GM21528 (cell line): ENCODE measurements at regions not wholly inside any gene's neighbourhood (a gene's known extent, or its start where the extent isn't known, plus 50 kb on each side); places are given as distances from the start of the nearest gene placed in this dataset.

Experiments used
- ATAC-seq: cut with Tn5 transposase; IDR thresholded peaks from one replicate; pipeline ENCODE4 v1.9.1; 2021; ENCODE audit warnings: mild to moderate bottlenecking, moderate library complexity; ENCODE audit not compliant: unreplicated experiment, low FRiP score

DNA sequence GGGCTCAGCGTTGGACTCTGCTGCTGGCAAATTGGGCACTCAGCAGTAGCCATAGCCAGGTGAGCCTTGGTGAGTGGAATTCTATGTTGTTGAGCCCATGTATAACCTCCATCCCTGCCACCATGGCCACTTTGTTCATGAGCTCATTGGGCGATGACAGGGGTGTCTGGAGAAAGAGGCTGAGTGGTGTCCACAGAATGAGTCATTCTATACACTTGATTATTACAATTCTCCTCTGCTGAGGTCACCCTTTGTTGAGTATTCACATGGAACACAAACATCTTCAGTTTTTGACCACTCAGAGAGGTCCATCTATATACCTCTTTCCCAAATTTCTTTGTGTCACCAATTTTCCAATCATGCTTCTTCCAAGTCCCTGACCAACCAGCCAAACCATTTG lies 1341.7 kb downstream of the PCDH7 start:
- no peak for ATAC-seq

DNA sequence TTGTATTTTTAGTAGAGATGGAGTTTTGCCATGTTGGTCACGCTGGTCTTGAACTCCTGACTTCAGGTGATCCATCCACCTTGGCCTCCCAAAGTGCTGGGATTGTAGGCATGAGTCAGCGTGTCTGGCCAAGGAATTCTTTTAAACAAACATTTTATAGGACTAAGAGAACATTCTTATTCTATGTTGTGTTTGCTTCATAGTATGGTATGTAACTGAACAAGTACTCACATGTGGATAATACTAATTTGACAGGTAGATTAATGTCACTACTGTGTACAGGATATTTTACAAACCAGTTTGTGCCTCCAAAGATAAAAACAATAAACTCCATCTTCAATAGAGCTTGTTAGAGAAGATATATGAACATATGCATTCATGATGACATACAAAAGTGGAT lies 1353.4 kb downstream of the PCDH7 start:
- ATAC-seq: no peak

DNA sequence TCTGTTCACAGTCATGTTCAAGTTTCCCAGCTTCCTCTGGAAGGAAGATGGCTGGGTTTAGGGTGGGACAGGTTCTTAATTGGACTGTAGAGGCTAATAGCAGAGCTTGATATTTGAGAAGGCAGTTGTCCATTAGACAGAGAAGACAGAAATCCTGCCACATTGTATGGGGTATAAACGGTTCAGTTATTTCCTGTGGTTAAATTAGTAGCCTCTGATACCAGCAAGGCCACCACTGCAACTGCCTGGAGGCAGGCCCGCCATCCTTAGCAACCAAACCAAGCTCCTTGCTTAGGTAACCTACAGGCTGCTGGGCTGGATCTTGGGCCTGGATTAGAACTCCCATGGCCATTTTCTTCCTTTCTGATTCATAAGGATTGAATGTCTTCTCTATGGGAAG lies 1367.0 kb downstream of the PCDH7 start:
- ATAC-seq: no peak

DNA sequence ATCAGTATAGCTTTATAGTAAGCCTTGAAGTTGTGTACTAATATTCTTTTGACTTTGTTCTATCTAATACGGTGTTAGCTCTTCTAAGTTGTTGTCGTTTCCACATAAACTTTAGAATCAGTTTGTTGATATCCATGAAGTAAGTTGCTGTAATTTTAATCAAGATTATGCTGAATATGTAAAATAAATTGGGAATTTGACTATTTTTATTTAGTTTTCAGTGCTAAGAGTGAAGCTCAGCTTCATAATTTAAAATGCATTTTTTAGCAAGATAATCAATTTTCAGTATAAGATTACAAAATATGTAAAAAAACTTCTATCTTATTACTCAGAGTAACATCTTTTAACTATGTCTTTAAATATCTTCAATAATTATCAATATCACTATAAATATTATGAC lies 1374.8 kb downstream of the PCDH7 start:
- no peak for ATAC-seq

DNA sequence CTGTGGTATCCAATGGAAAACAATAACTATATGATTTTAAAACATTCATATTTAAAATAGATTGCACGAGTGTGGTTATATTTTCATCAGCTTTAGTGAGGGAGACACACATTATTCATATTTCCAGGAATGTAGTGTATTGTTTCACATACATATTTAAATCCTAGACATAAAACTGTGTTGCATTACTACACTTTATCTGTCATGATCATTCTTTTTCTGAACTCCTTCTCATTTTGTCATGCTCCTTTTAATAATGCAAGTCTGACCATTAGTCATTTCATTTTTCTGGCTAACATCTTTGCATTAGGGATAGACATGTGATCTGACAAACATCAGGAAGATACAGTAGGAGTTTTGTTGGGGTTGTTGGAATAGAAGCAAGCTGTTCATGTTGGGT lies 1382.7 kb downstream of the PCDH7 start:
- no peak for ATAC-seq

DNA sequence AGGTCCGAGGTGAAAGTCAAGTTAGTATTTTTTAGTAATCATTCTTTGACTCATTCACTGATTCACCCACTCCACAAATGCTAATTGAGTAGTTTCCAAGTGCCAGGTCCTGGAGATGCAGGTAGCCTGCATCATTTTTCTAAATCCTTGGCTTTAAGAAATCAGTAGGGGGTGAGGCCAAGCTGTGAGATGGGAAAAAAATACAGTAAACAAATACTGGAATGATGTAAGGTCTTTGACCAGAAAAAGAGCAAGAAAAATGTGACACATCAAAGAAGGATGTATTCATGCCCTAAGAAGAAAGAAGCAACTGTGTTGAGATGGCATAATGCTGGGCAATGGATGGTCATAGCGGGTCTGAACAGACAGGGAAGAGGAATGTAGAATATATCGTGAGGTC lies 1386.6 kb downstream of the PCDH7 start:
- ATAC-seq: no peak

DNA sequence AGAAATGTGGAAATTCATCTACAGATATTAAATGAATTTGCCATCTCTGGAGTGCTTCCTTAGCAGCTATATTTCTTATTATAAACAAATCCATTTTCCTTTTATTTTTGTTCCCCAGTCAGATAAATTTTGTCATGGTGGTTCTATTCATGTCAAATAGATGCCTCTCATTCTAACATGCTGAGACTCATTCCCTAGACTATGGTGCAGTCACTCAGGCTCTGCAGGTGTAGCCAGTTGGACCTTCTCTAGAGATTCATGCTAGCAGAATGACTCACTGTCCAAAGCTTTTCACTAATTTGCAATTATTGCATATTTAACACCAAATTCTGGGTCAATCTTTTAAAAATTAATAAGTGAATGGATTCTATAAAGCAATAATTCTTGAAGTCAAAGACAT lies 1392.7 kb downstream of the PCDH7 start:
- no peak for ATAC-seq

DNA sequence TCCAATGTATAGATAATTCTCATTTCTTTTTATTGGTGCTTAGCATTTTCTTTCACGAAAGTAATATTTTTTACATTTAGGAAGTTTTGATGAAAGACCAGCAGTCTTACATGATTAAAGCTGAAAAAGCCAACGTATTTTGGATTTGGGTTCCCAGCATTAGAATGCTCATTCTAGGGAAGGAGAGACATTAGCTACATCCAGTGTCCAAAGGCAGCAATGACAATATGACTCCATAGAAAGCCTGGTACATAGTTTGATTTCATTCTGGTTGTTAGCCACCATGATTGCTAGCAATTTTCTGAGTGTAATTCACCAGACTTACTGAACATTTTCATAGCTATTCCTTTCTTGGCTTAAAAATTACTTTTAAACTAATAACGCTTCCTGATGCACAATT lies 1397.5 kb downstream of the PCDH7 start:
- no peak for ATAC-seq

DNA sequence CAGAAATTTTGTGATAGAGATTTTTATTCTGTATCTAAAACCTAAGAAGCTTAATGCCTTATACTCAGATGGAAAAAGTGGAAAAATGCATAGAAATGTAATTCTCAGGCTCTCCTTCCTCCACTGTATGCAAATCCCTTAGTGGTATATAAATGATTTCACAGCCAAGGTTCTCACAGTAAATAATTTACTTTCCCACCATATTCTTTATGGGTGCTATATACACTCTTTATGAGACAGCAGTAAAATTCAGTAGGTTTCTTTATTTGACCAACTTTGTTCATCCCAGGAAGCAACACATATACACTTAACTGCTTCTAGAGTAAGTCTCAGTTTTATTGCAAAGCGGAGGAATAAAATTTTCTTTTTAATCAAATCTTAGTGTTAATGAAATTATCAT lies 1399.7 kb downstream of the PCDH7 start:
- no peak for ATAC-seq

DNA sequence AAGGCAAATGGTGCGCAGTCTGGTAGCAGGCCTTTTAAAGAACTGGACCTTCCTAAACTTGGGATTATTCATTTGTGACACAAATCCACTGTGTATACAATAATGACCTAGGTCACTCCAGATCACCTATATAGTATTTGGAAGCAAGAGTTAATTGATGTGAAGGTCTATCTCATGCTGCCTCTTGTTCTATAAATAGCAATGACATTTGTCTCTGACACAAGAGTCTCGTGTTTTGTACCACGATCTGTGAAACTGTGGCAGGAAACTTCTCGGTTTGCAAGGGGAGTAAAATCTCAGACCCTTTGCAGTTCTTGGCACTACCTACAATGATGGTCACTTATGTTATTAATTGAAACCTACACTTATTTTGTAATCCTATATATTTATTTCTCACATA lies 1408.4 kb downstream of the PCDH7 start:
- no peak for ATAC-seq

DNA sequence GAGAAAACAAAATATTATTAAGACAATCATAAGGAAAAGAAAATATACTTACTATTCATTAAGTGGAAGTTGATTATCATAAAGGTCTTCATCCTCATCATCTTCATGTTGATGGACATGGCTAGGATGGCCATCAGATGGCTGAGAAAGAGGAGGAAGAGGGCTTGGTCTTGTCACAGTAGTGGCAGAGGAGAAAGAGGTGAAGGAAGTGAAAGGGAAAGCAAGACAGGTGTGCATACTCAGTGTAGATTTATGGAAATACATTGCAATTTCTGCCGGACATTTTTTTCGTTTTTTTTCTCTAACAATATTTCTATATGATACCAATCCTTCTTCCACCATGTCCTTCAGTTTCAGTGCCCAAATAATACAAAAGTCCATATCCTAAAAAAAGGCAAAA lies 1409.8 kb downstream of the PCDH7 start:
- no peak for ATAC-seq

DNA sequence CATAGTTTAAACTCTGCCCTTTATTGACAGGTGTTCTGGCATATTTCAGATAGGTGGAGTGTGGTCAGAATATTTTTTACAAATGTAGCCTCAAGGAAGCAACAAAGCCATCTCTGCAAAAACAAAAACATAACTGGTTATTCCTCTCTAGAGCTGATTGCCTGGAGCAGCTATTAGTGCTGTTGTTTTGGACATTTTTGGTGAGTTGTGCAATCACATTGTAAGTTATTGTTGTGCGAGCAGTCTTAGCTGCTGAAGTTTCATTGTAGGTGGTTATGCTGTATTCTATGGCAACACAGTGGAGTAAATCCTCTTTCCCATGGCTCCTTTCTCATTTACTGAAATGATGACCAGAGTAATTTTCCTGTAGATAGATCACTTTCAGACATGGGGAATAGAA lies 1413.0 kb downstream of the PCDH7 start:
- no peak for ATAC-seq

DNA sequence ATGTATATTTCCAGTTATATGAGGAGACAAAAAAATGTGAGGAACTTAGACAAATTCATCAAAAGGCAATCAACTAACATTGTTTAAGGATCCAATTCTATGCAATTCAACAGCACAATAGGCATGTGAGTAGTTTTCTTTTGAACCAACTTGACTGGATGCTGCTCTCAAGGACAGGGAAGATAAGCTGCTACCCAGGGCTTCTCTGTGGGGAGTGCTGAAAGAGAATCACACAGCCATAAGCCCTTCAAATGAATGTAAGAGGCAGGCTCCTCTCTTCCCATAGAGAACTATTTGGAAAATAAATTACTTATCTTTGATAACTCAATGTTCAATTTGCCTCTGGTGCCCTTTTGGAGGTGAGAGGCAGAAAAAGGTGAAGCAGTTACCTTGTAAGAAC lies 1413.6 kb downstream of the PCDH7 start:
- ATAC-seq: no peak

DNA sequence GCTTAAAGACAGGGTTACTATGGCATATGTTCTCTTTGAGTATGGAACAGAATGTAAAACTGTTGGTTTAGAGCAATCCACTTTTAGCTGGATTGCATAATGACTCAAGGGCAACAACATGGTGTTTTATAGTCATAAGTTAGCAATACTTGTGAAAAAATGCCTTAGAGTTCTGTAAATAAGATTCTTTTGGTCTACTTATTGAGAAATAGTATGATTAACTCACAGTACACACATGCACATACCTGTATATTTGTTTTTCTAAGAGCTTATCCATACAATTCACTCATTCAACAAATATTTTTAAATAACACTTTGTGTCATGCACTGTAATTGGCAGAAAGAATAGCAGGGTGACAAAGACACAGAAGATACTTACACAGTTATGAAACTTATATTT lies 1415.5 kb downstream of the PCDH7 start:
- ATAC-seq: no peak

DNA sequence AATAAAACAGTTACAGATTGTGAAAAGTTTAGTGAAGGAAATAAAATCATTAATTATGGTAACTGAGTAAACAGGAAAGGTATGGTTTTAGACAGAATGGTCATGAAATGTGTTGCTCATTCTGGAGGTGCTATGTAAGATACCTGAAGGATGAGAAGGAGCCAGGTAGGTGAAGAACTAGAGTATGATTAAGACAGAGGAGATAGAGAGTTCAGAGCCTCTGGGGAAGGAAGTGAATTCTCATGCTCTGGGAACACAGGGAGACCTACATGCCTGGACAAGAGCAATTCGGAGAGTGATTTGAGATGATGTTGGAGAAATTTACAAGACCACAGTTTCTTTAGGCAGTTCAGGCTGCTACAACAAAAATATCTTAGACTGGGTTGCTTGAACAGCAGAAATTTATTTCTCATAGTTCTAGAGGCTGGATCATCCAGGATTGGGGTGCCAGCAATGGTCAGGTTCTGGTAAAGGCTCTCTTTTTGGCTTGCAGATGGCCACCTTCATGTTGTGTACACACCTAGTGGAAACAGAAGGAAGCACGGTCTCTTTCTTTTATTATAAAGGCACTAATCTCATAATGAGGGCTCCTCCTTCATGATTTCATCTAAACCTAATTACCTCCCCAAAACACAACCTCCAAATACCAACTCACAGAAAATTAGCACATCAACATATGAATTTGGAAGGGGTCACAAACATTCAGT lies 1416.1 kb downstream of the PCDH7 start:
- no peak for ATAC-seq

DNA sequence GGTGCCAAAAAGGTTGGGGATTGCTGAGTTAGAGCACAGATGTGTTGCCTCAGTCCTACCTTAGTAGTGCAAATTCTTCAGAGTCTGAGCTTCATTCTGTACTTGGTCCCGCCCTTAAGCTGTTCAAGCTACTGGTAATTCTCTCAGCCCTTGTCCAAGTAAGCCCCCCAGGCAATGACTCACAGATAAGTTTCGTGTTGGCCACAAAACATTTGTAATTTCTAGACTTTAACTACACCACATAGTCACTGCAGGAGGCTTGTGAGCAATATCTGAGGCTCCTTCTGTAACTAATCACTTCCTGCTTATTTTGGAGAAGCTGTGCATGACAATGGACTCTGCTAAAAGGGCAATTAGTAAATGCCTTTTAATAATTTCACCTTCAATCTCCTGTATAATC lies 1420.5 kb downstream of the PCDH7 start:
- ATAC-seq: no peak

DNA sequence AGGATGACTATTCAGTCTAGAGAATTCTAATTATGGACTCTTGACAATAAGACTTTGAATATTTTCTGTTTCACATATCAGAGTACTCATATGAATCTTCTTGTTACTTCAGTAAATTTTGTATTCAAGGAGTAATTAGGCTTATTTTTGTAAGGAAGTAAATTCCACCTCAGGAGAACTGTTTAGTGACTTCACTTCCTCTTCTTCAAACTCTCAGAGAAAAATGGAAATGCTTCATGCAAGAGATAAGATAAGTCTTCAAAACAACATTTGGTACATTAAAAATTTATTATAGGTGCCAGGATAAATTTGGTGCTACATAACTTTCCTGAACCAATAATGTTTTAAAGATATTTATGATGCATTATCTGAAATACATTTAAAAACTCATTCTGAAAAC lies 1421.9 kb downstream of the PCDH7 start:
- no peak for ATAC-seq

DNA sequence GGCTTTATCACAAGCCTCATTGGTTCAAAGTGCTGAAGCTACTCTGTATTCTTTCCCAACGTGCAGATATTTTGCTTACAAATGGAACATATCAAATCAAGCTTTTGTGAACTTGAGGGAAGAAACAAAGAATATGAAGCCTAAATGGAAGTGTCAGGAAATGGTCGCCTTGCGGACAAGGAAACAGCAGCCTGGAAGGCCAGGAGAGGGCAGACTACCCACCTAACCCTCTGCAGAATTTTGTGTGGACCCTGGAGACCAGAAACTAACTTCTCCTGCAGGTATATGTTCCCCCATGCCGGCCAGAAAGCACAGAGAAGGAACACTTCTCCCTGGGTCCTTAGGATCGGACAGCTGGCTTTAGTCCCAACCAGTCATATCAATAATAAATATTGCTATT lies 1425.8 kb downstream of the PCDH7 start:
- ATAC-seq: no peak

DNA sequence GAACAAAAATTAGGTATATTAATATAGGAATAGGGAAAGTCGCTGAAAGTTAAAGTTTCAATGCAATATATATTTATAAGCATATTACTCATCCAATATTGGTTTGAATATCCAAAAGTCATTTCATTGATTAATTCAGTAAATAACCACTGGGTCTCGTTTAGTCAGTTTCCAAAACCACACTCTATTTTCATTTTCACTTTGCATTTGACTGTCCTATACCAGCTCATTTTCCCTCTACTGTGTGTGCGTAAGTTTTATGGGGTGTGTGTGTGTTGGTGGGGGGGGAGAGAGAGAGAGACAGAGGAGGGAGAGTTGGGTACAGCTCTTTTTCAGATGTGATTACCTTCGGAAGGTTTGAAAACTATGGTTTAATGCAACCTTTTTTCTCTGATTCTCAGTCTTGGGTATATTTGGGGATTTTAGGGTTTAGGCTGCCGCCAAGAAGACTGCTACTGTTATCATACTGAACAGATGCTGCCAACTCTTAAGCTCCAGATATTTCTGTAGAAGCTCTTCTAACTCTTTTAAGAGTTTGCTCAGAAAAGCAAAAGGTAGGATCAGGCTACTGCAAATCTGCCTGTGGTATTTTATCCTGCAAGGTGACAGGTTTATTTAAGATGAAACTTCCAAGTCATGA lies 1427.4 kb downstream of the PCDH7 start:
- ATAC-seq: no peak

DNA sequence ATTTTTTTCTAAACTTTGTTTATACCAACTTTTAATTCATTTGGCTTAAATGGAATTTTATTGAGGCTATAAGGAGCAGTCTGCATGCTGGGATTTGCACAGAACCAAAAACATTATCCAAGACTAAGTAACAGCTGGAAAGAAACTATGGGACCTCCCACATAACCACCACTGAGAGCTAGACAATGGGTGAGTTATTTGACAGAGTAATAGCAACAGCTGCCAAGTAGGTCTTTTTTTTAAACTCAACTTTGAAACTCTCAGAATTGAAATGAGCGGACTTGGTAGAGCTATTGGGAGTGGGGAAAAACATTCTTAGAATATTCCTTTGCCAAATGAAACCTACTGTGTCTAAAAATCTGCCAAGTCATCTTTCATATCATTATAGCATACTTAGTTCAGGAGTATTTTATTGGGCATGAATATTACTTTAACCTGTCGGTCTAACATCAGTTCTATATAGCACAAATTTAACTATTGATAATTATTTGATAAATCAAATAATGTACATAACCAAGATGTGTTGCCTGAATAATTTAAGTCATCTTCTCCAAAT lies 1428.0 kb downstream of the PCDH7 start:
- no peak for ATAC-seq

DNA sequence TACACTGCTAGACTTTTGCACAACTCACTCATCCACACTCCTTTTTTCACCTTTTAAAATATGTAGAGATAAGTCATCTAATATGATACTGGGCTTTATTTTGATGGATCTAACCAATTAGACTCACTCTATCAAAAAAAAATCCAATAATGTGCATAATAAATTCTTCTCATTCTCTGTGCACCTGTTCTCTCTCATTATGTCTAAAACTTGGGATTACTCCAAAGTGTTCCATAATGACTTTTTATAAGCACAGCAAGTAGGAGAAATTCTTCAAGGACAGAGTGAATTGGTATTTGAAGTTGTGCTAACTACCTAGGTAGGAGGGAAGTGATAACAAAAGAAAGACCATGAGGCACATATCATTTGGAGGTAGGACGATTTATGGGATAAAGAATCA lies 1438.8 kb downstream of the PCDH7 start:
- no peak for ATAC-seq

DNA sequence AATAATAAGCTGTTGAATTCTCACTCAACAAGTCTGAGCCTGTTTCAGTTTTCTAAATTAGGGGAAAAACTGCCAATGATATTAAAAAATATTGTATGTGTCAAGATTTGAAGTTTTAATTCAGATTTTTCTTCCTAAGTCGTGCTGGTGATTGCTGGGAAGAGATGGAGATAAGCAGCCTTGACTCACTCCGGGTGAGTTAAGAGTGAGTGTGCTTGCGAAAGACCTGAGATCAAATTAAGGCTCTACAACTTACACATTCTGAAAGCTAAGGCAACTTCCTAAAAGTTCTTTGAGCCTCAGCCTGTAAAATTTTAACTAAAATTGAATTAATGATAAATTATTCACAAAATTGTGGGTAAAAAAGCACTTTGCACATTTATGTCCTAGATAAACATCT lies 1441.2 kb downstream of the PCDH7 start:
- ATAC-seq: no peak
